ENCODE measurements at regions not wholly inside any gene's neighbourhood (a gene's known extent, or its start where the extent isn't known, plus 50 kb on each side); places are given as distances from the start of the nearest gene placed in this dataset.
"Not testable (repeated sequence)": the region's sequence is repeated elsewhere in the genome, so short reads cannot be mapped to it uniquely, and the experiment has no call there.

GRCh38 chr15:20191508-20192125 is 350.0 kb downstream of the GOLGA6L6 start:
- not testable (repeated sequence) for DNase-seq (ENCODE audit: low spot score)

DNA sequence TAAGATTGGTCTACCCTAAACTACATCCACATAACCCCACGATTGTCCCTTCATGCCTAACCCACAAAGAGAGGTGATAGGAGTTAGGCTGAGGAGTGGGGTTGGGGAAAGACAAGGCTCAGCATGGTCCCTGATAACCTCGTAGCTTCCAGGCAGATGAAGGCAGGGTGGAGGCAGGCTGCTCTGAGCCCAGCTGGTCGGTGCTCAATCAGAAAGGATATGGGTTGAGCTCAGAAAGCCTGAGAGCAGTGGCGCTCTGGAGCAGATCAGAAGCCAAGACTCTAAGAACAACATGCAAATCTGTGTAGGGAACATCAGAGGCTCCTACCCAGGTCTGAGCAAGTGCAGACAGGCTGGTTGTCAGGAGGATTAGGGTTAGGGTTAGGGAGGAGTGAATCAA is 353.0 kb downstream of the GOLGA6L6 start:
- DNase-seq (ENCODE audit: low spot score), result not testable (repeated sequence)

GRCh38 chr15:20187370-20188355 is 353.9 kb downstream of the GOLGA6L6 start:
- not testable (repeated sequence) for DNase-seq (ENCODE audit: low spot score)

GRCh38 chr15:20184879-20185278 is 356.7 kb downstream of the GOLGA6L6 start:
- not testable (repeated sequence) for DNase-seq (ENCODE audit: low spot score)

DNA sequence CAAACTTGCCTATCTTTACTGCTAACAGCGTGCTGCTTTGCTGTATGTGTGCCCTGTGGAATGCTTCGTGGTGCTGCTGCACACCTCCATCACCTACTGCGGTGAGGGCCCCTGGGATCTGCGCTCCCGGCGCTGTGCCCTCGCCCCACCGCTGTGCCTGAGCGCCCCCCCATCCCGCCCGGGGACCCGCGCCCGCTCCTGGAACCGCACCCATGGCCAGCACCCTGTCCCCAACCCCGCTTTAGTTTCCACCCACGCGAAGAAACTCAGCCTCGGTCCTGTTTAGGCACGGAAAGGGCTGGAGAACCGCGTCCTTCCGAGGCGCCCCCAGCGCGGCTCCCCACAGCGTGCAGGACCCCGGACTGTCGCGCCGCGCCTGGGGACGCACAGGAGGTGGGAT is 373.4 kb downstream of the GOLGA6L6 start:
- DNase-seq (ENCODE audit: low spot score), result not testable (repeated sequence)

GRCh38 chr15:20153528-20153927 is 388.1 kb downstream of the GOLGA6L6 start:
- not testable (repeated sequence) for DNase-seq (ENCODE audit: low spot score)

GRCh38 chr15:20148679-20149078 is 392.9 kb downstream of the GOLGA6L6 start:
- not testable (repeated sequence) for DNase-seq (ENCODE audit: low spot score)

DNA sequence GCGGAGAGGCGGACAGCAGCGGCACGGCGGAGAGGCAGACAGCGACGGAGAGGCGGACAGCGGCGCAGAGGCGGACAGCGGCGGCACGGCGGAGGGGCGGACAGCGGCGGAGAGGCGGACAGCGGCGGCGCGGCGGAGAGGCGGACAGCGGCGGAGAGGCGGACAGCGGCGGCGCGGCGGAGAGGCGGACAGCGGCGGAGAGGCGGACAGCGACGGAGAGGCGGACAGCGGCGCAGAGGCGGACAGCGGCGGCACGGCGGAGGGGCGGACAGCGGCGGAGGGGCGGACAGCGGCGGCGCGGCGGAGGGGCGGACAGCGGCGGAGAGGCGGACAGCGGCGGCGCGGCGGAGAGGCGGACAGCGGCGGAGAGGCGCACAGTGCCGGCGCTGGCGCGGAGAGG is 393.6 kb downstream of the GOLGA6L6 start:
- not testable (repeated sequence) for DNase-seq (ENCODE audit: low spot score)

- not testable (repeated sequence) for DNase-seq (ENCODE audit: low spot score)
Observed at GRCh38 chr15:20144333-20145036, 397.1 kb downstream of the GOLGA6L6 start.

DNA sequence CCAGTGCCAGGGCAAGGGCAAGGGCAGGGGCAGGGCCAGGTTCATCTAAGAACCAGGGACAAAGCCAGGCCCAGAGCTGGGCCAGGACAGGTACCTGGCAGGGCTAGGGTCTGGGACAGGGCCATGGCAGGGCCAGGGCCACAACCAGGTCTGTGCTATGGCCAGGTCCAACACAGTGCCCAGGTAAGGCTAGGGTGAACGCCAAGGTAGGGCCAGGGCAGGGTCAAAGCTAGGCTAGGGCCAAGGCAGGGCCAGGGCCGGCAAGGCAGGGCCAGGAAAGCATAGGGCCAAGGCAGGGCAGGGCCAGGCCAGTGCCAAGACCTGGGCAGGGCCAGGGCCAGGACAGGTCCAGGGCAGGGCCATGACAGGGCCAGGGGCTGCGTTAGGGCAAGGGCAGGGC is 398.7 kb downstream of the GOLGA6L6 start:
- DNase-seq (ENCODE audit: low spot score), result not testable (repeated sequence)

GRCh38 chr15:20142410-20142809 is 399.2 kb downstream of the GOLGA6L6 start:
- DNase-seq (ENCODE audit: low spot score), result not testable (repeated sequence)

- not testable (repeated sequence) for DNase-seq (ENCODE audit: low spot score)
Observed at GRCh38 chr15:20124668-20125067, 416.9 kb downstream of the GOLGA6L6 start.

DNA sequence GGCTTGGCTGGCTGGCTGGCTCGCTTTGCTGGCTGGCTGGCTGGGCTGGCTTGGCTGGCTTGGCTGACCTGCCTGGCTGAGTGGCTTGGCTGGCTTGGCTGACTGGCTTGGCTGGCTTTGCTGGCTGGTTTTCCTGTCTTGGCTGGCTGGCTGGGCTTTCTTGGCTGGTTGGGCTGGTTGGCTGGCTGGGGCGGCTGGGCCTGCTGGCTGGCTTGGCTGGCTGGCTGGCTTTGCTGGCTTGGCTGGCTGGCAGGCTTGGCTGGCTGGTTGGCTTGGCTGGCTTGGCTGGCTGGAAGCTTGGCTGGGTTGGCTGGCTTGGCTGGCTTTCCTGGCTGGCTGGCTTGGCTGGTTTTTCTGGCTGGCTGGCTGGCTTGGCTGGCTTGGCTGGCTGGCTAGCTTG is 435.6 kb downstream of the GOLGA6L6 start:
- no peak for DNase-seq (ENCODE audit: low spot score)

DNA sequence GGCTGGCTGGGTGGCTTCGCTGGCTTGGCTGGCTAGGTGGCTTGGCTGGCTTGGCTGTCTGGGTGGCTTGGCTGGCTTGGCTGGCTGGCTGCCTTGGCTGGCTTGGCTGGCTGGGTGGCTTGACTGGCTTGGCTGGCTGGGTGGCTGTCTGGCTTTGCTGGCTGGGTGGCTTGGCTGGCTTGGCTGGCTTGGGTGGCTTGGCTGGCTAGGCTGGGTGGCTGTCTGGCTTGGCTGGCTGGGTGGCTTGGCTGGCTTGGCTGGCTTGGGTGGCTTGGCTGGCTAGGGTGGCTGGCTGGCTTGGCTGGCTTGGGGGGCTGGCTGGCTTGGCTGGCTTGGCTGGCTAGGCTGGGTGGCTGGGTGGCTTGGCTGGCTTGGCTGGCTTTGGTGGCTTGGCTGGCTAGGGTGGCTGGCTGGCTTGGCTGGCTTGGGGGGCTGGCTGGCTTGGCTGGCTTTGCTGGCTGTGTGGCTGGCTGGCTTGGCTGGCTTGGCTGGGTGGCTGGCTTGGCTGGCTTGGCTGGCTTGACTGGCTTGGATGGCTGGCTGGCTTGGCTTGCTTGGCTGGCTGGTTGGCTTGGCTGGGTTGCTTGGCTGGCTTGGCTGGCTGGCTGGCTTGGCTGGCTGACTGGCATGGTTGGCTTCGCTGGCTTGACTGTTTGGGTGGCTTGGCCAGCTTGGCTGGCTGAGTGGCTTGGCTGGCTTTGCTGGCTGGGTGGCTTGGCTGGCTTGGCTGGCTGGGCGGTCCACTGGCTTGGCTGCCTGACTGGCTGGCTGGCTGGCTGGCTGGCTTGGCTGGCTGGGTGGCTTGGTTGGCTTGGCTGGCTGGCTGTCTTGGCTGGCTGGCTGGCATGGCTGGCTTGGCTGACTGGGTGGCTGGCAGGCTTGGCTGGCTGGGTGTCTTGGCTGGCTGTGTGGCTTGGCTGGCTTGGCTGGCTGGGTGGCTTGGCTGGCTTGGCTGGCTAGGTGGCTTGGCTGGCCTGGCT is 436.3 kb downstream of the GOLGA6L6 start:
- DNase-seq (ENCODE audit: low spot score), result not testable (repeated sequence)

DNA sequence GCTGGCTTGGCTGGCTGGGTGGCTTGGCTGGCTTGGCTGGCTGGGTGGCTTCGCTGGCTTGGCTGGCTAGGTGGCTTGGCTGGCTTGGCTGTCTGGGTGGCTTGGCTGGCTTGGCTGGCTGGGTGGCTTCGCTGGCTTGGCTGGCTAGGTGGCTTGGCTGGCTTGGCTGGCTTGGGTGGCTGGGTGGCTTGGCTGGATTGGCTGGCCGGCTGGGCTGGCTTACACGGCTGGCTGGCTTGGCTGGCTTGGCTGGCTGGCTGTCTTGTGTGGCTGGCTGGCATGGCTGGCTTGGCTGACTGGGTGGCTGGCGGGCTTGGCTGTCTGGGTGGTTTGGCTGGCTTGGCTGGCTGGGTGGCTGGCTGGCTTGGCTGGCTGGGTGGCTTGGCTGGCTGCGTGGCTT is 437.0 kb downstream of the GOLGA6L6 start:
- DNase-seq (ENCODE audit: low spot score), result not testable (repeated sequence)

DNA sequence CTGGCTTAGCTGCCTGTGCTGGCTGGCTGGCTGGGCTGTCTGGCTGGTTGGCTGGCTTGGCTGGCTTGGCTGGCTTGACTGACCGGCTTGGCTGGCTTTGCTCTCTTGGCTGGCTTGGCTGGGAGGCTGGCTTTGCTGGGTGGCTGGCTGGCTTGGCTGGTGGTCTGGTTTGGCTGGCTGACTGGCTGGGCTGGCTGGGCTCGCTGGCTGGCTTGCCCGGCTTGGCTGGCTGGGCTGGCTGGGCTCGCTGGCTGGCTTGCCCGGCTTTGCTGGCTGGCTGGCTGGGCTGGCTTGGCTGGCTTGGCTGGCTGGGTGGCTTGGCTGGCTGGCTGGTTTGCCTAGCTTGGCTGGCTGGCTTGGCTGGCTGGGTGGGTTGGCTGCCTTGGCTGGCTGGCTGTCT is 438.7 kb downstream of the GOLGA6L6 start:
- DNase-seq (ENCODE audit: low spot score), result not testable (repeated sequence)

GRCh38 chr15:20102209-20102608 is 439.4 kb downstream of the GOLGA6L6 start:
- not testable (repeated sequence) for DNase-seq (ENCODE audit: low spot score)

DNA sequence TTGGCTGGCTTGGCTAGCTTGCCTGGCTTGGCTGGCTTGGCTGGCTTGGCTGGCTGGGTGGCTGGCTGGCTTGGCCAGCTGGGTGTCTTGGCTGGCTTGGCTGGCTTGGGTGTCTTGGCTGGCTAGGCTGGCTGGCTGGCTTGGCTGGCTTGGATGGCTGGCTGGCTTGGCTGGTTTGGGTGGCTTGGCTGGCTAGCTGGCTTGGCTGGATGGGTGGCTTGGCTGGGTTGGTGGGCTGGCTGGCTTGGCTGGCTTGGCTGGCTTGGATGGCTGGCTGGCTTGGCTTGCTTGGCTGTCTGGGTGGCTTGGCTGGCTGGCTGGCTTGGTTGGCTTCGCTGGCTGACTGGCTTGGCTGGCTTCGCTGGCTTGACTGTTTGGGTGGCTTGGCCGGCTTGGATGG is 440.3 kb downstream of the GOLGA6L6 start:
- not testable (repeated sequence) for DNase-seq (ENCODE audit: low spot score)

GRCh38 chr15:20100604-20101270 is 440.9 kb downstream of the GOLGA6L6 start:
- DNase-seq (ENCODE audit: low spot score), result not testable (repeated sequence)

DNA sequence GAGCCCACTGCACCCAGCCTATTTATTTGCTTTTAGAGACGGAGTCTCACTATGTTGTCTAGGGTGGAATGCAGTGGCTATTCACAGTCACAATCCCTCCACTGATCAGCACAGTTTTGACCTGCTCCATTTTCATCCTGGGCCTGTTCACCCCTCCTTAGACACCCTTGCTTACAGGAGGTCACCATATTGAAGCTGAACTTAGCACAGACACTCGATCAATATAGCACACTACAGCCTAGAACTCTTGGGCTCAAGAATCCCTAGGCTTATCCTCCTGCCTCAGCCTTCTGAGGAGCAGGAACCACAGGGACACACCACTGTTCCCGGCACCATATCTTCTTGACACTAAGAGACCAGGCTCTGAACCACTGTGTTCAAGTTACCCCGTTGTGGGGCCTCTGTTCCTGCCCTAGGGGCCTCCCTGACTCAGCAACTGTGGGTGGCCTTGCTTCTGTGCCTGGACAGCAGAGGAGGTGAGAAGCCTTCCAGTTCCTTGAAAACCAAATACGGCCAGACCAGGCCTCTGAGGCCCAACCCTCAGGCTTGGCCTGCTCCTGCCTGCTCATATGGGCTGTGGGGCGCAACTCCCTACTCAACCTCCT is 445.8 kb downstream of the GOLGA6L6 start:
- not testable (repeated sequence) for DNase-seq (ENCODE audit: low spot score)

Measured in activated CD4-positive, alpha-beta T cell treated with anti-CD3 and anti-CD28 coated beads, Interleukin-2, Interleukin-4, amounts not matched to agents 100 ng/mL and 50 ng/mL, durations not matched to agents 16 hours and 8 hours (primary cell).